DND-41 (cell line): ENCODE measurements at regions not wholly inside any gene's neighbourhood (a gene's known extent, or its start where the extent isn't known, plus 50 kb on each side); places are given as distances from the start of the nearest gene placed in this dataset.

ENCODE experiments used
- ATAC-seq: fragments of 200-7000 bp; cut with Tn5 transposase; 3 replicates; pipeline ENCODE4 v1.9.1; 2021; ENCODE audit warnings: low read depth; ENCODE audit not compliant: insufficient read depth
- DNase-seq: peaks from one replicate; pipeline ENCODE4 v3.0.0-alpha.2; 2020
- H2AFZ ChIP-seq: 2 replicates; pipeline ENCODE4 v1.6.0; 2012; ENCODE audit warnings: low read depth, low read length
- H3K27ac ChIP-seq: 2 replicates; pipeline ENCODE4 v1.5.1; 2012; ENCODE audit warnings: low read length, inconsistent platforms
- H3K27me3 ChIP-seq: fragments of 200-600 bp; sonication (generic); 2 replicates; pipeline ENCODE4 v1.6.0; 2012; ENCODE audit warnings: low read length, mild to moderate bottlenecking, inconsistent platforms; ENCODE audit not compliant: insufficient read depth, poor library complexity
- H3K36me3 ChIP-seq: 2 replicates; pipeline ENCODE4 v1.5.1; 2012; ENCODE audit warnings: low read length, inconsistent platforms; ENCODE audit not compliant: insufficient read depth
- H3K4me1 ChIP-seq: 2 replicates; pipeline ENCODE4 v1.5.1; 2012; ENCODE audit warnings: mild to moderate bottlenecking, low read length; ENCODE audit not compliant: insufficient read depth
- H3K4me2 ChIP-seq: 2 replicates; pipeline ENCODE4 v1.6.0; 2012; ENCODE audit warnings: mild to moderate bottlenecking, moderate library complexity, low read length, inconsistent platforms; ENCODE audit not compliant: insufficient read depth
- H3K4me3 ChIP-seq, 2 experiments: fragments of 200-600 bp in 1 of 2; shearing (Covaris generic) in 1 of 2; 2 replicates each; pipeline ENCODE4 v1.5.1; 2012 to 2016; ENCODE audit warnings: inconsistent platforms in 2 of 2, low read length in 2 of 2, mild to moderate bottlenecking in 2 of 2, low read depth in 1 of 2, moderate library complexity in 1 of 2
- H3K79me2 ChIP-seq: 2 replicates; pipeline ENCODE4 v1.6.0; 2012; ENCODE audit warnings: low read length, inconsistent platforms; ENCODE audit not compliant: insufficient read depth
- H3K9ac ChIP-seq: 2 replicates; pipeline ENCODE4 v1.6.0; 2012; ENCODE audit warnings: low read depth, mild to moderate bottlenecking, inconsistent platforms, low read length, moderate library complexity
- H3K9me3 ChIP-seq: 2 replicates; pipeline ENCODE4 v1.5.1; 2012; ENCODE audit warnings: low read length, moderate library complexity, mild to moderate bottlenecking, inconsistent platforms; ENCODE audit not compliant: insufficient read depth, severe bottlenecking
- H4K20me1 ChIP-seq: 2 replicates; pipeline ENCODE4 v1.6.0; 2012; ENCODE audit warnings: low read length; ENCODE audit not compliant: insufficient read depth
- CTCF ChIP-seq: IDR thresholded peaks from 2 replicates; pipeline ENCODE4 v1.5.1; 2012; ENCODE audit warnings: borderline replicate concordance, low read length, moderate library complexity, mild to moderate bottlenecking; ENCODE audit not compliant: poor library complexity, severe bottlenecking; ENCODE audit errors: extremely low read depth
- EZH2 ChIP-seq: IDR thresholded peaks from 3 replicates; pipeline ENCODE4 v1.6.1; 2012; ENCODE audit warnings: borderline replicate concordance, low read depth, mild to moderate bottlenecking, moderate library complexity, low read length, inconsistent platforms; ENCODE audit not compliant: severe bottlenecking

GRCh38 chr13:60797112-60797511 is 400.1 kb downstream of the TDRD3 start:
- Histone ChIP-seq H3K79me2 (no peaks in the 10 kb centered on the region), H3K4me1 (no peaks in the 10 kb centered on the region), H3K4me2 (no peak overlapping the region), H3K9ac (no peak overlapping the region), H3K27me3 (no peaks in the 10 kb centered on the region), H3K36me3 (no peaks in the 10 kb centered on the region), H3K27ac (no peak overlapping the region), H2AFZ (no peak overlapping the region), H4K20me1 (no peaks in the 10 kb centered on the region), H3K4me3 (no peak overlapping the region), H3K9me3 (no peaks in the 10 kb centered on the region)
- DNase-seq (no peak), ATAC-seq (no peak)
- TF ChIP-seq EZH2, result no peak
- no peak for TF ChIP-seq CTCF

GRCh38 chr13:60794751-60795150 is 397.7 kb downstream of the TDRD3 start:
- Histone ChIP-seq H3K79me2 (no peaks in the 10 kb centered on the region), H3K9me3 (no peaks in the 10 kb centered on the region), H3K27me3 (no peaks in the 10 kb centered on the region), H3K4me2 (no peak overlapping the region), H3K4me3 (no peak overlapping the region), H3K27ac (no peak overlapping the region), H3K36me3 (no peaks in the 10 kb centered on the region), H3K9ac (no peak overlapping the region), H2AFZ (no peak overlapping the region), H4K20me1 (no peaks in the 10 kb centered on the region), H3K4me1 (no peaks in the 10 kb centered on the region)
- TF ChIP-seq EZH2 (no peak), CTCF (no peak)
- DNase-seq (no peak), ATAC-seq (no peak)

- no peak for ATAC-seq
- Histone ChIP-seq H3K79me2 (no peaks in the 10 kb centered on the region), H3K4me3 (no peak overlapping the region), H3K9ac (no peak overlapping the region), H3K9me3 (no peaks in the 10 kb centered on the region), H3K36me3 (no peaks in the 10 kb centered on the region), H4K20me1 (no peaks in the 10 kb centered on the region), H3K27me3 (no peaks in the 10 kb centered on the region), H3K27ac (no peak overlapping the region), H2AFZ (no peak overlapping the region), H3K4me1 (no peaks in the 10 kb centered on the region), H3K4me2 (no peak overlapping the region)
- no peak for TF ChIP-seq CTCF
- TF ChIP-seq EZH2, result no peak
- no peak for DNase-seq
These were observed 393.6 kb downstream of the TDRD3 start for GRCh38 chr13:60790620-60791019.

GRCh38 chr13:60788156-60788829 is 391.3 kb downstream of the TDRD3 start:
- Histone ChIP-seq H3K4me1 (no peaks in the 10 kb centered on the region), H3K9ac (no peak overlapping the region), H3K4me3 (no peak overlapping the region), H3K27me3 (no peaks in the 10 kb centered on the region), H3K27ac (no peak overlapping the region), H2AFZ (no peak overlapping the region), H3K36me3 (no peaks in the 10 kb centered on the region), H3K79me2 (no peaks in the 10 kb centered on the region), H4K20me1 (no peaks in the 10 kb centered on the region), H3K9me3 (no peaks in the 10 kb centered on the region), H3K4me2 (no peak overlapping the region)
- no peak for TF ChIP-seq EZH2
- TF ChIP-seq CTCF, result no peak
- DNase-seq, result no peak
- ATAC-seq, result no peak
